K562 (cell line): ENCODE measurements at regions not wholly inside any gene's neighbourhood (a gene's known extent, or its start where the extent isn't known, plus 50 kb on each side); places are given as distances from the start of the nearest gene placed in this dataset.
A peak's percentile ranks its signal among the peaks of the same experiment; 100 is the strongest.

Experiments
- AFF1 ChIP-seq, 2 experiments: fragments of 450-650 bp; IDR thresholded peaks; 2 replicates each; pipeline ENCODE4 v1.6.1; 2018; ENCODE audit warnings: mild to moderate bottlenecking in 2 of 2, low read depth in 1 of 2; ENCODE audit not compliant: partially characterized antibody in 2 of 2
- BRCA1 ChIP-seq, 2 experiments: fragments of 450-650 bp in 1 of 2; sonication (generic) in 1 of 2; formaldehyde crosslinking in 1 of 2; IDR thresholded peaks; 2 replicates each; pipeline versions ENCODE4 v1.5.0 to v1.6.1; 2017 to 2020; ENCODE audit warnings: mild to moderate bottlenecking in 1 of 2, missing genetic modification reagents in 1 of 2
- CBFA2T3 ChIP-seq: fragments of 450-650 bp; IDR thresholded peaks from 2 replicates; pipeline ENCODE4 v1.6.1; 2017
- HDAC8 ChIP-seq: fragments of 450-650 bp; IDR thresholded peaks from 2 replicates; pipeline ENCODE4 v1.6.1; 2016; ENCODE audit warnings: mild to moderate bottlenecking, missing genetic modification characterization, moderate library complexity, missing compliant biosample characterization
- HES1 ChIP-seq: fragments of 450-650 bp; IDR thresholded peaks from 2 replicates; pipeline ENCODE4 v1.6.1; 2016; ENCODE audit warnings: low read depth, mild to moderate bottlenecking, moderate library complexity
- HNRNPK ChIP-seq: fragments of 200-400 bp; formaldehyde crosslinking; IDR thresholded peaks from one replicate; pipeline ENCODE4 v1.6.1; 2018; ENCODE audit warnings: mild to moderate bottlenecking, low read depth, low read length; ENCODE audit not compliant: poor library complexity, severe bottlenecking
- HNRNPLL ChIP-seq: fragments of 200-400 bp; formaldehyde crosslinking; IDR thresholded peaks from 2 replicates; pipeline ENCODE4 v1.6.1; 2017; ENCODE audit warnings: low read length, low read depth, mild to moderate bottlenecking; ENCODE audit not compliant: poor library complexity, severe bottlenecking
- NFE2 ChIP-seq: IDR thresholded peaks from 2 replicates; pipeline ENCODE4 v1.6.1; 2014; ENCODE audit warnings: antibody characterized with exemption, low read depth
- NR2C2 ChIP-seq, 2 experiments: fragments of 200-800 bp in 1 of 2; sonication (Bioruptor generic) in 1 of 2; sonication (generic) in 1 of 2; formaldehyde crosslinking in 1 of 2; IDR thresholded peaks; 2 replicates each; pipeline versions ENCODE4 v1.6.1 to v1.8.0; 2016 to 2022; ENCODE audit warnings: mild to moderate bottlenecking in 1 of 2, missing compliant biosample characterization in 1 of 2, missing genetic modification characterization in 1 of 2, missing genetic modification reagents in 1 of 2
- PHF21A ChIP-seq: fragments of 450-650 bp; IDR thresholded peaks from 2 replicates; pipeline ENCODE4 v1.6.1; 2017; ENCODE audit warnings: low read depth, borderline replicate concordance
- STAT5B ChIP-seq: fragments of 250-450 bp; sonication (Bioruptor Pico); IDR thresholded peaks from 2 replicates; pipeline ENCODE4 v1.8.0; 2021; ENCODE audit warnings: mild to moderate bottlenecking, inconsistent platforms
- TEAD1 ChIP-seq, 2 experiments: fragments of 450-650 bp in 1 of 2; sonication (generic) in 1 of 2; formaldehyde crosslinking; IDR thresholded peaks; 2 replicates each; pipeline versions ENCODE4 v1.4.0 to v1.8.0; 2020 to 2022; ENCODE audit warnings: mild to moderate bottlenecking in 2 of 2, missing genetic modification reagents in 1 of 2
- TFAM ChIP-seq: fragments of 250-450 bp; sonication (Bioruptor Pico); conservative IDR thresholded peaks from 2 replicates; pipeline ENCODE4 v1.5.0; 2021; ENCODE audit warnings: mild to moderate bottlenecking, moderate library complexity
- TFE3 ChIP-seq: fragments of 450-650 bp; formaldehyde crosslinking; IDR thresholded peaks from 2 replicates; pipeline ENCODE4 v1.4.0; 2020; ENCODE audit warnings: mild to moderate bottlenecking, mixed read lengths
- U2AF1 ChIP-seq: fragments of 200-400 bp; formaldehyde crosslinking; optimal IDR thresholded peaks from 2 replicates; pipeline ENCODE3; 2017; ENCODE audit warnings: mild to moderate bottlenecking, low read depth, low read length, moderate library complexity
- XRCC4 ChIP-seq: IDR thresholded peaks from one replicate; pipeline ENCODE4 v1.6.1; 2011; ENCODE audit not compliant: insufficient read depth, insufficient read length; ENCODE audit errors: extremely low read depth
- ZBTB7A ChIP-seq: IDR thresholded peaks from 2 replicates; pipeline ENCODE4 v1.6.1; 2011; ENCODE audit warnings: low read depth, mild to moderate bottlenecking, low read length, moderate library complexity, borderline replicate concordance; ENCODE audit not compliant: control insufficient read depth
- ZC3H11A ChIP-seq: IDR thresholded peaks from 2 replicates; pipeline ENCODE4 v1.6.1; 2012; ENCODE audit warnings: low read depth, low read length, improper control_type of control experiment
- ZNF217 ChIP-seq: sonication (generic); formaldehyde crosslinking; IDR thresholded peaks from 2 replicates; pipeline ENCODE4 v1.8.0; 2022; ENCODE audit warnings: mild to moderate bottlenecking, missing genetic modification reagents
- ZNF655 ChIP-seq: fragments of 250-450 bp; sonication (Bioruptor Pico); IDR thresholded peaks from 2 replicates; pipeline ENCODE4 v1.5.0; 2021
- ZNF696 ChIP-seq: fragments of 250-450 bp; sonication (Bioruptor Pico); conservative IDR thresholded peaks from 2 replicates; pipeline ENCODE4 v1.4.0; 2020; ENCODE audit warnings: mild to moderate bottlenecking, moderate library complexity

GRCh38 chr1:166471359-166471758 is 304.6 kb upstream of the FAM78B start (continued):
- TF ChIP-seq HNRNPK: no peak
- no peak for TF ChIP-seq TFAM
- no peak for TF ChIP-seq PHF21A
- TF ChIP-seq TEAD1 (CRISPR knock-in tag; IDR thresholded peaks at IDR 0.05): peak in 1 of 2 experiments; percentile 79; a peak in 2 of 4 replicates
- TF ChIP-seq ZBTB7A: no peak
- no peak for TF ChIP-seq ZC3H11A
- TF ChIP-seq AFF1 (IDR thresholded peaks at IDR 0.05; ENCODE audit: low read depth in 1 of 2, partially characterized antibody in 2 of 2): no peak
- no peak for TF ChIP-seq NFE2
- no peak for TF ChIP-seq U2AF1
- no peak for TF ChIP-seq NR2C2 (CRISPR knock-in tag; IDR thresholded peaks at IDR 0.05)
- peak; percentile 47 for TF ChIP-seq NR2C2 (tag; IDR thresholded peaks at IDR 0.05)
- no peak for TF ChIP-seq HDAC8 (tag)
- TF ChIP-seq ZNF696 (CRISPR knock-in tag): no peak
- TF ChIP-seq HNRNPLL: no peak
- peak; percentile 47; the same call in 1 of the 2 replicates for TF ChIP-seq TFE3 (CRISPR knock-in tag)
- TF ChIP-seq STAT5B (CRISPR knock-in tag): no peak
- no peak for TF ChIP-seq XRCC4
- no peak for TF ChIP-seq ZNF655 (CRISPR knock-in tag)
- TF ChIP-seq BRCA1 (IDR thresholded peaks at IDR 0.05): no peak
- no peak for TF ChIP-seq BRCA1 (CRISPR knock-in tag; IDR thresholded peaks at IDR 0.05)
- TF ChIP-seq HES1: no peak
- peak; percentile 14; the same call in 1 of the 2 replicates for TF ChIP-seq CBFA2T3
- no peak for TF ChIP-seq ZNF217 (CRISPR knock-in tag)
